Left renal cortex interstitium (tissue), 4 donors: ENCODE measurements at regions not wholly inside any gene's neighbourhood (a gene's known extent, or its start where the extent isn't known, plus 50 kb on each side); places are given as distances from the start of the nearest gene placed in this dataset.

Experiments used
- DNase-seq, 4 donors: peaks; one replicate each; pipeline ENCODE4 v3.0.0-alpha.2; 2013; ENCODE audit warnings: low read depth in 4 of 4, low spot score in 2 of 4, missing footprints in 1 of 4

DNA sequence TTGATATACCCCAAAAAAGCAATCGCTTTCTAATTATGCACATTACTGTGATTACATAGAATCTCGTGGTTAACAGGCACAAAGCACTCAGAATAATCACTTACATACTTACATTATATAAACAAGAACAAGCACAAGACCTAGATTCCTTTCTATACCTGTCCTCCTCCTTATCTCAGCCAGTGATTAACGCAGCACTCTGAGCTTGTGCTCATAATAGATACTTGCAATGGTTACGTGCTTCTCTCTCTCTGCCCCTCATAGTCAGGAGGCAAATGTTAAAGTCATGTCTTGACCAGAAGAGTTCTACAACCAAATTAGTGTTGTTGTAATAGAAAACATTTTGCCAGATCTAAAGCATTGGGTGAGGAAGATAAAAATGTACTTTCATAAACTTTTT, 342.2 kb upstream of the PKDCC start:
- DNase-seq: no peak

DNA sequence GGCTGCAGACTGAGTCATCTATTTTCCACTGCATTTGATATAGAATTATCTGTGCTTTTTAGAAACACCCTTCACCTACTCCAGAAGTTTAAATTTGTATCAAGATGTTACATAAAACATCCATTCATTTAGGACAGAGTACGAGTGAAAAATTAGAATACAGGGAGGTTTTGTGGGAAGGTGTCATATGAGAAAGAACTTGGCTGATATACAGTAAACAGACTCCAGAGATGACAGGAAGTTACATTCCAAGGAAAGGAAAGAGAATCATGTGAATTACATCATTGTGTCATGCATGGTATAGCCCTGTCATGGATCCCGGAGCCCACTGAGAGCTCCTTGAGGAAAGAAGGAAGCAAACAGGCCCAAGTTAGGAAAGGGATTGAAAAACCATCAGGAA, 341.5 kb upstream of the PKDCC start:
- no peak for DNase-seq

DNA sequence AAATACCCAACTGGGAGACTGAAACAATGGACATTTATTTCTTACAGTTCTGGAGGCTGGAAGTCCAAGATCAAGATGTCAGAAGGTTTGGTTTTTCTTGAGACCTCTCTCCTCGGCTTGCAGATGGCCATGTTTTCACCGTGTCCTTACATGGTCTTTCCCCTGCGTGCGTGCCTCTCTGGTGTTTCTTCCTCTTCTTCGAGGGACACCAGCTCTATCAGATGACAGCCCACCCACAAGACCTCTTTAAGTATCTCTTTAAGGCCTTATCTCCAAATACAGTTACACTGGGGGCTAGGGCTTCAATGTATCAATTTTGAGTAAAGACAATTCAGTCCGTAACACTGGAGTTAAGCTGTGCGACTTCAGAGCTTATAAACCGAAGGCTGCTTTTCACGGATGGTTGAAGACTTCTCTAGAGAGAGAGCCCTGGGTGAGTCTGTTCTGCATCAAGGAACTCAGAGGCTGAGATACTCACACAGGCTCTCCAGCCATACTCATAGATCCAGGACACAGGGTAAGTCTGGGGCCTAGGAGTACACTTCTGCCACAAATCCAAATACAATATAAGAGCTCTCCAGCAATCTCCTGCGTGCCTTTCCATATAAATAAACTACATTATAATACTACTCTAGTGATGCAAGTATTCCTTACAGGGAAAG, 339.9 kb upstream of the PKDCC start:
- DNase-seq: no peak

DNA sequence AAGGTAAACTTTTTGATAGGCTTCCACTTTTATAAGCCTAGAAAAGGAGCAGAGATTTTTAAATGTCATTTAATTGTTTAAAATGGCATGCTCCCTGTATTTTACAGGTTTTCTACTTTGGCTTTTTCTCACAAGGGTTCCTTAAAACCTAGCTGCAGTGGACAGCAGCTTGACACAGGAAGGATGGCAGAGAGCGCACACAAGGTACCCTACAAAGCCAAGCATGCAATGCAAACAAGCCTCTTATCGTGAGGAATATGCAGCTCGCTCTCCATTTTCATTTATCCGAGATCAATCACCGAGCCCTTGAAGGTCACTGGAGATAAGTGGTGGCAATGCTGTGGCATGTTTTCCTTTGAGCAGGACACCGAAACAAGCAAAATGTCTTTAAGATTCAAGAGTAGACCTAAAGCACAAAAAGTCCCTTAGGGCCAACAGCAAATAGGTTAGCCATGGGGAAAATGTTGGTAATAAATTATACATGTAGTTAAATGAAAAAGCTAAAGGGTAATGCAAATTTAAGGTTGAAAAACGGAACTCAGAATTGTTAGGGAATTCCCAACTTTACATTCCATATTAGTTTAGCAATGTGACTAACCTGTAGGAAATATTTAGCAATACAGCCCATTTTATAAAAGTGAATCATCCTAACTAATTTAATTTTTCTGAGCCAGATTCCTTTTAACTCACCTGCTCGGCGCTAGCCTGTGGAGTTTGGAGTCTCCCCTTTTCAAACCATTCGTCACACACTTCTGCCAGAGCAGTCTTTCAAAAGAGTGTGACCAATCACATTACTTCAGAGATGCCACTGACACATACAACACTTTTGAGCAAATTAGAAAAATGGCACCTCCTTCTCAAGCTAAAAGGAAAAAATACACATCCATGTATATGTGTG, 337.9 kb upstream of the PKDCC start:
- DNase-seq: no peak

DNA sequence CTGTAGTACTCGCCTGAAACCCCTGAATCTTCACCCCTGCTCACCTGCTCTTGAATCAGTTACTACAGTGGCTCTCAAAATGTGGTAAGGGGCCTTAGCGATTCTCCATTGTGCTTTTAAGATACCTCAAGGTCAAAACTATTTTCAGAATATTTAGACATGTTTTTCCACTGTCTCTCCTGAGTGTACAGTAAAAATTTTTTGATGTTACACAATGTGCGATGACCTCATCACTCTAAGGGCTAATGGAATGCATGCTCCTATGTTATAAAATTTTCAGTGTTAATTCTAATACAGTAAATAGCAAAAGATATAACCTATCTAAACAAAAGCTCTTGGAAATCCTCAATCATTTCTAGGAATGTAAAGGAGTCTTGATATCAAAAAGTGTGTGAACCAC, 336.9 kb upstream of the PKDCC start:
- DNase-seq: no peak

DNA sequence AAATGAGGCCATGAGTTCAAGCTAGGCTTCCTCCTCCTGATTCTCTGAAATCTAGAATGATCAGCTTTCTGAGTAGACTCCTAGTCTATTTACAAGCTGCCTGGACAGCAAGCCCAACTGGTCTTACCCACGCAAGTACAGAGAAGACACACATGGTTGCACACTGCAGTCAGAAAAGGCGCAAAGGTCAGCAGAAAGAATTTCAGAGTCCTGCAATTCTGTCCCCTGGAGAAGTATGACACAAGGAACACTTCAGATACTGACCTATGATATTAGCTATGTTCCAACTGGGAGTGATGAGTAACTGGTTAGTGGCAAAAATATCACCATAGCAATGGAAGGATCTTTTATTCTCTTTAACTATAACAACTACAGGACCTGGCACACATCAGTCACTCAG, 336.1 kb upstream of the PKDCC start:
- no peak for DNase-seq

DNA sequence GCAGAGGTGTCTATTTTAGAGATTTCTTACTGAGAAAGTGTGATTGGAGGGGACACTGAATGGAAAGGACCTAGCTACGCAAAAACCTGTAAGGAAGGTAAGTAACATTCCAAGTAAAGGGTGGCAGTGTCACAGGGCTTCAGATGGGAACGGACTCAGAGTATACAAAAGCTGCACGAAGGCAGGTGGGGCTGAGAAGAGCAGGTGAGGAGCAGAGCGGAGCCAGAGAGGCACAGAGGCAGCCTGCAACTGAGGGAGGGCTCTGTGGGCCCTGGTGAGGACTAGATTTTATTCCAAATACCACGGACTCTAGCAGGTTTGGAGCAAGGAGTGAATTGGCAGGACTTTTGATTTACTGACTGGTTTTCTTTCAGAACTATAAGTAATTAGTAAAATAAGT, 331.3 kb upstream of the PKDCC start:
- no peak for DNase-seq

DNA sequence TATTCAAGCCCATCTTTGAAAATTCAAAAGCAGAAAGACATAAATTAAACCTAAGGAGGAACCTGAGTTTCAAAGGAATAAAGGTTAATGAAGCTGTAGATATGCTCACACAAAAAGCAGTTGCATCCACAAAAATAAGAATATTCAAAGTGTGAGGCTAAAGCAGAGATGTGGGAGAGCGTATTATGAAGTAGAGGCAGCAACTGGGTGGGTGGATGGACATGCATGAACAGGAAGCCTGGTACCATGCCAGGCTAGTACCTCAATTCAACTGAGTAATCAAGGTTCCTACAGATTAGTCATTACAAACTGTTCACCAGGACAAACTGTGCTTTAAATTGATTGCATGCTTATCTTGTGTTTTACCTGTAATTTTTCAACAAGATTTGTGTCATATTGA, 330.0 kb upstream of the PKDCC start:
- no peak for DNase-seq

DNA sequence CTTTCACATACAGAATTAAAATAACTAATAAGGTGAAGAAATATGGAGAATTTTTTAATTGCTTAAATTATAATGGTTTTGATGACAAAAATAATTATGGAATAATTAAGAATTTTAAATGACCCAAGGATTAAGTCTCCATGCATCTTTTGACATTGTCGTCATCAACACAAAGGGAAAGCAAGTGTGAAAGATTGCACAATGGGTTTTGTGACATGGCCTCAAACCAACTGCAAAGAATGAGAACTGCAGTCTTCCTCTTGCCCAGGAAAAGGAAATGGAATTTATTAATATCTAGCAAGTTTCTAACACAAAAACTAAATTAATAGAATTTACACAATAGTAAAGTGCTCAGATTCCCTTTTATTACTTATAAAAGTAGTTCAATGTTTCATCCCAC, 329.1 kb upstream of the PKDCC start:
- DNase-seq: no peak

DNA sequence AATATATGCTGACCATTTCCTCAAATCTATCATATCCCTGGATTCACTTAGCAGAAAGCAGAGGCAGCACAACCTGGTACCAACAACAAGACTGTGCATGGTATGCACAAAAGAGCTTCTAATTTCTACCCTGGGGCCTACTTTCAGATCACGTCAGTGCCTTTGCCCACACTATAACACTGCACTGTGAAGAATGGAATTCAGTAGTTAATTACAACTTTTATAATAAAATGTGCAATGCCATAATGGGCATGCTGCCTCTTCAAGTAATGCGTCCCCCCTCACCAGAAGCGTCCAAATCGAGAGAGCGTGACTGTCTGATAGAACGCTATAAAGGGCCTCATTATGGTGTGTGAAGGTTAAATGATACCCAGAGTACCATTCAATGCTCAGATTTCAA, 328.1 kb upstream of the PKDCC start:
- no peak for DNase-seq

DNA sequence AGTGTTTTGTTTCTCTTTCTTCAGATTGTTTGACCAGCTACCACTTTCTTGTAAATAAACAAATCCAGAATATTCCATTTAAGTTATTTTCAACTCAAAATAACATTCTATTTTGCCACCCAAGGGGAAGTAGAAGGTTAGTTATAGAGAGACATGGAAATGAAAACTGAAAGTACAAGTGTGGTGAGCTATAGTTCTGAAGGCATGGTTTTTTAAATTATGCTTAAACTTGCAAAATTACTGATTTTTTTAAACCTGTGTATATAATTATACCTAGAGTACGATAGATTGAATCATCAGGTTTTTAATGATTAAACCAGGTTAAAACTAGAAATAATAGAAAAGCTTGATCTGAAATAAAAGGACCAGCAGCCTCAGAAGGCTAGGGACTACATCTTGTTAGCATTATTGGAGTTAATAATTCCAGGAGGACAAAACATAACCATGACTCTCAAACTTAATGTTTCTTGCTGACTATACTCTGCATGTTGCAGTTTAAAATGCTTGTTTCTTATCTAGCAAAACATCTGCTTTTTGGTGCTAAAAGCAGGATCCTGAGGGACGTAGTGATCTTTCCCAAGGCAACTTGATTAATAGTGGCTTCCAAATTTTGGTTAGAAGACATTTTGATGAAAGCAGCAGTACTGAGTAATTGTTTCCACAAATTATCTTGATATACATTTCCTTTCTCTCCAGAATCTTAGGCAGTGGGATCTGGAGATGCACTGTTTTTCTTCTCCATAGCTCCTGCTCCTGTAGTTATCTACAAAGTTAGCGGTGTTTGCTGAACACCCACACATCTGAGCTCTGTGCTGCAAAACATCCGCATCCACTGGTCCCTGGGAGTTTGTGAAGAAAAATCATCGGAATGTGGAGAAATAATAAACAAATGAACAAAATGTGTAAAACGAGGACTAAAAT, 327.2 kb upstream of the PKDCC start:
- no peak for DNase-seq

DNA sequence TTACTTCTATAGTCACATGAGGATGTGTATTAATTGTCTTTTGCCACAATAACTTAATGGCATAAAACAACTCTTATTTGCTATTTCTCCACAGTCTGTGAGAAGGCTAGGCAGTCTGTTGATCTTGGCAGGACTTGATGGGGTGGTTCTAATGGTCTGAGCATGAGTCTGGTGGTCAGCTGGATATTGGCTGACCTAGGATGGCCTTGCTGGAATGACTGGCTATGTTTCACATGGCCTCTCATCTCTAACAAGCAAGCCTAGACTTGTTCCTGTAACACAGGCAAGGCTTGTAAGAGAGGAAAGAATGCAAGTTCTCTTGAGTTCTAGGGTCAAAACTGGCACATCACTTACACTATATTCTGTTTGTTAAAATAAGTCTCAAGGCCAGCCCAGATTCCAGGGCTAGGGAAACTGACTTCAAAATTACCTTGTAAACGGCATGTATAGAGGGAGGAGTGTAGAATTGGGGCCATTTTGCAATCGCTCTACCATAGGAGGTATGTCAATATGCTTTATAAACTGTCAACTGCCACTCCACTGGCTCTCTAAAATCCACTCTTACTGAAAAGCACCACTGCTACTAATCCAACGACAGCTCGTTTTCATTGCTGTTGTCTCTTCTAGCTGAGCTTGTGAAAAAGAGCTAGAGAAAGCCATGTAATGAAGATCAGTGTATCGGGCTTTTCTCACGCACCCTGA, 325.0 kb upstream of the PKDCC start:
- no peak for DNase-seq

DNA sequence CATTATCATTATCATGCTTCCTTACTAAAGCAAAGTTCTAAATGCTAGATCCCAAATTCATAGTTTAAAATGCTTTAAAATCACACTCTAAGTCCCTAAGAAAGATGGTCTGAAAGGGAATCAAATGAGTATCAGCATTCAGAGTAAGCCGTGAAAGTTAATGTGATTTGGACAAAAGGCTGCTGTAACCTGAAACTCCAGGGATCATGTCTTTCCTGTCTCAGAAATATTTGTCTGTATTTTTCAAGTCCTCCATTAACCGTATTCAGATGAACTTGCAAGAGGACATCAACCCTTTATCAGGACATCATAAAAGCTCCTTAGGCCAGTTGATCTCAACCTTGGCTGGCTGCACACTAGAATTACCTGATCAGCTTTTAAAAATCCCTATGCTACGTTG, 324.3 kb upstream of the PKDCC start:
- DNase-seq: no peak

DNA sequence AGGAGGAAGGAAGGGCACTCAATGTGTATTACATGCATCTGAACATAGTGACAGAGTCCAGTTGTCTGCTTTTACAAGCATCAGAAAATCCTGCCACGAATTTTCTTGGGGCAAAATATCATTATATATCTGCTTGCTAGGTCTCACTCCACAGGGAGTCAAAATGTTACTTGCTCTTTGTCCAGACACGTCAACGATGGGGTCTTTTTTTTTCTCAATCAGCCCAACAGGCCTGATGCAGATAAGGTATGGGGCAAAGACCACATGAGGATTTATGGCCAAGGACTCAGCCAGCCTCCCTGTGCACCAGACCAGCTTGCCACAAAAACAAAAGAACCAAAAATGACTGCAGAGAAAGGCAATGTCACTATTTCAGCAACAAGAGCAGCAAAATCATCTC, 323.4 kb upstream of the PKDCC start:
- DNase-seq: no peak

DNA sequence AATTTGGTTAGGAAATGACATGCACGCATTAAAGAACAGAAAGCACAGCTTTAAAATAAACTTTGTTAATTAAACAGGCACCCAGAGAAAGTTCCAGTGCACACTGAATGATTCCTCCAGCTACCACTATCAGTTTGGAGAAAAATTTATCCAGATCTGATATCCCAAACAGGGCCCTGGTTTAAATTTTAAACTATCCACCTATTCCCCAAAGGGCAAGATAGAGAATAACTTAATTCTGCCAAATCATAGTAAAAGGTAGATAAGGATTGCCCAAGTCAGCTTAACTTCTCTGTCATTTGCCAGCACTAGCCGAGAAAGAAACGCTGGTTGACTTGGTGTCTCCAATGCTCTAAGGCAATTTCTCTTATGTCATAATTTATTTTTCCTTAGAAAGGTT, 321.9 kb upstream of the PKDCC start:
- no peak for DNase-seq

DNA sequence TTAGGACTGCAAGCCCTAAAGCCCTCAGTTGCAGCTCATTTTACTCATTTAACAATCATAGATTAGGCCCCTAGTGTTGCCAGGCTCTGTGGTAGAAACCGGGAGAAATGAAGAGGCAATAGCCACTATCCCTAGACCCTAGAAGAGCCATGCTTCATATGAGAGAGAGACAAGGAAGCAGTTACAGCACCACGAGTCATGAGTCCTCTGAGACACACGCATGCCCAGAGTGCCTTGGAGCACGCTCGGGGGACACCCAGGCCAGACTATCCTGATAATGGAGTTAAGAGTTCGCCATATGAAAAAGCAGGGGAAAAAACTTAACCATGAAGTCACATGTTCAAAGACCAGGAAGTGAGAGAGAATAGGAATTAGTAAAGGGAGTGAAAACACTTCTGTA, 321.5 kb upstream of the PKDCC start:
- no peak for DNase-seq

DNA sequence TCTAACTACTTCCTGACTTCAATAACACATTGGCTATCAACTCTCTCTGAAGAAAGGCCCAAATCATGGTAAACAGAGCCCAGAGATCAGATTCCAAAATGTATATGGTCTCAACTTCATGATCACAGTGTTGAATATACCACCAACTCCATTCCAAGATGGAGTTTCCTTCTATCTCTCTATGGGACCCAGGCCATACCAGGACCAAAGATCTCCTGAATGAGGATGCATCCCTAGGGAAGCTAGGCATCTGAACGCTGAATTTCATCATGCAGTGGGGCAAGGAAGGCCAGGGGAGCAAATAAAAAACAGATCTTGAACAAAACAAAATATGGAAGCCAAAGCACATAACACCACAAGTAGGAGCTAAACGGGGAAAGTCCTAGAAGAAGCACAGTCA, 320.7 kb upstream of the PKDCC start:
- DNase-seq: no peak

DNA sequence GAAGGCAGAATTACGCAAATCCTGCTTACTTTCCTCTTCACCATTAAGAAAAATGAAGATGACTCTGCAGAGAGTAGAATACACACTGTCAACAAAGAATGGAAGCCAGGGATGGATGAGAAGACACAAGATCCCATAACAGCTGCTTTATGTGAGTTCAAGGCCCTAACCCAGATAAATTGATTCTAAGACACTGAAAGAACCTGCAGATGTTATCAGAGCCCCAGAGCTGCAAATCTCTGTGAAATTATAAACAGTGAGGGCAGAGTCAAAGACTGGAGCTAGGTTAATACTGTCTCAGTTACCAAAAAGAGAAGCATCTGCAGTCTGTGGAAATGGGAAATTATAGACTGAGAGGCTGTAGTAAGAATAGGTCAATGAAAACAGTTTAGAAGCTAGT, 320.1 kb upstream of the PKDCC start:
- DNase-seq: no peak

DNA sequence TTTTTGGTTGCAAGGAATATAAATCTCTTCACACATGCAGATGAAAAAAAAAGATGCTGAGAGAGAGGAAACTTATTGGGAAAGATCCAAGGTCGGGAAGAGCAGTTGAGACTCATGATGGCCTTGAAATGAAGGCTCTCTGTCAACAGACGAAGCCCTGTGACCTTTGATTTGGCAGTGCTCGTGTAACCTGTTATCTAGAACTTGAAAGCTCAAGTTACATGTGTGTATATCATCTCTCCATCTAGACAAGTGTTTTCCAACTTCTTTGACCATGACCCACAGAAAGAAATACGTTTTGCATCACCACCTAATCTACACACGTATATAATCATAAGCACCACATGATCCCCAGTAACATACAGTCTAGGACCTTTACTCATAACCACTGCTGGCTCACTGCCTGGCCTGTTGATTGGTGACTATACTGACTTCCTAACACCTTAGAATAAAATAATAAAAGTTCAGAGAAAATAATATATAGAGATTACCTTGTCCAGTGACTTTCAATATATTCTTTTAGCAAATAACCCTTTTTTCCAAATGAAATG, 319.0 kb upstream of the PKDCC start:
- DNase-seq: no peak

DNA sequence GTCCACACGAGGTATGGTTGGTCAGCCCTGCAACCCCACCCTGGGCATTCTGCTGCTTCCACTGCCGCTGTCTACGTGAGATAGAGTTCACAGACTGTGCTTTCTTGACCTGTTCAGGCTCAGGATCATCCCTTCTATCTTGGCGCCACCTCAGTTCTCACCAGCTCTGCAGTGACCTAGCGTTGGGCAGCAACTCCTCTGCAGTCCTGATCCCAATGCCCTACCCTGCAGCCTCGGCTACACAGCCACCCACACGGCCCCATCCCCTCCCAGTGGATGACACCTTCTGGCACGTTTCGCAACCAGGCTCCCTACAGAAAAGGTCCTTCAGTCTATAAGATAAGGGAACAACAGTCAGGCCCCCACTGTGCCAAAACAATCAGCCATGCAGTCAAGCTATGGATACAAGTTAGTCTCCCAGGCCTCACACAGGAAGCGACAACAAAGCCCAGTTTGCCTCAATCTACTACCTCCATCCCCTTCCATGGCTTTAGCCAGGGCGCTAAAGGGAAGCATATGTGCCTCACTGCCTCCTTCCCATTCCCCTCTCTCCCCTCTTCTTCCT, 317.9 kb upstream of the PKDCC start:
- DNase-seq: no peak
